GM20000 (cell line): ENCODE measurements at regions not wholly inside any gene's neighbourhood (a gene's known extent, or its start where the extent isn't known, plus 50 kb on each side); places are given as distances from the start of the nearest gene placed in this dataset.

Experiments
- DNase-seq: peaks from one replicate; pipeline ENCODE4 v3.0.0; 2012; ENCODE audit warnings: low spot score
- CTCF ChIP-seq: IDR thresholded peaks from 2 replicates; pipeline ENCODE4 v1.5.1; 2012; ENCODE audit warnings: mild to moderate bottlenecking, control low read depth; ENCODE audit errors: extremely low read depth, missing control alignments

DNA sequence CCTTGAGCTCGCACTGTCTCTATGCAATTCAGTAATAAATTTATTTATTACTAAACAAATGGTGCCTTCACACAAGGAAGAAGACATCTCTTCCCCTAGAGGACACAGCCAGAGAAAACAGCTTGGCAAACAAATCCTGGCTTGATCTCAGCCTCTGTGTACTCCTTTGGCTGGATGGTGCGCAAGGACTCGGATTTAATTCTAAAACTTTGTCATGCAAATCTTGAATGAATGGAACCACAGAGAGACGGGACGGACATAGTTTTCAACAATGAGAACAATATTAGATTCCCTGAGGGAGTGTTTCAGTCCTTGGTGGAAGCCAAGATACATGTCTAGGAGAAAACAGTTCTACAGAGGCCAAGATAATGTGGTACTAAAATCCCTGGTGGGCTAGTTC lies 349.5 kb downstream of the NPIPA8 start:
- no peak for TF ChIP-seq CTCF

GRCh38 chr16:17984810-17985209 lies 351.7 kb downstream of the NPIPA8 start:
- TF ChIP-seq CTCF: no peak
- DNase-seq: no peak

More for the DNA sequence above, 349.5 kb downstream of the NPIPA8 start:
- no peak for DNase-seq

GRCh38 chr16:17983847-17984639 lies 352.5 kb downstream of the NPIPA8 start:
- TF ChIP-seq CTCF: no peak
- no peak for DNase-seq

DNA sequence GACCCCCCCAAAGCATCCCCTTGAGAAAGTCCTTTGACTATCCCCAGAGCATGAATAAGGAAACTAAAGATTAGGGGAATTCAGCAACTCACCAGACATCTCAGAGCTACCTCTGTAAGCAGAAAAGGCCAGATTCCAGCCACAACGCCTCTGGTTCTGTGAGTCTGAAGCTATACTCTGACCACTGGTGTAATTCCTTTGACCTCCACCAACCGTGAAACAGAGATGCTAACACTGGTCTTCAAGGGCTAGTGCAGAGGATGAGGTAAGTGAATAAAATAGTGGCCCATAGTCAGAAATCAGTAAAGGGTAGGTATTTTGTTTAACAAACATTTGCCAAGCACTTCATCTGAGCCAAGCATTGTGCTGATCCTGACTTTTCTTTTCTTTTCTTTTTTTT lies 353.4 kb downstream of the NPIPA8 start:
- DNase-seq: no peak
- no peak for TF ChIP-seq CTCF

- no peak for DNase-seq
- no peak for TF ChIP-seq CTCF
Measured at GRCh38 chr16:17977260-17977659, 359.3 kb downstream of the NPIPA8 start.

DNA sequence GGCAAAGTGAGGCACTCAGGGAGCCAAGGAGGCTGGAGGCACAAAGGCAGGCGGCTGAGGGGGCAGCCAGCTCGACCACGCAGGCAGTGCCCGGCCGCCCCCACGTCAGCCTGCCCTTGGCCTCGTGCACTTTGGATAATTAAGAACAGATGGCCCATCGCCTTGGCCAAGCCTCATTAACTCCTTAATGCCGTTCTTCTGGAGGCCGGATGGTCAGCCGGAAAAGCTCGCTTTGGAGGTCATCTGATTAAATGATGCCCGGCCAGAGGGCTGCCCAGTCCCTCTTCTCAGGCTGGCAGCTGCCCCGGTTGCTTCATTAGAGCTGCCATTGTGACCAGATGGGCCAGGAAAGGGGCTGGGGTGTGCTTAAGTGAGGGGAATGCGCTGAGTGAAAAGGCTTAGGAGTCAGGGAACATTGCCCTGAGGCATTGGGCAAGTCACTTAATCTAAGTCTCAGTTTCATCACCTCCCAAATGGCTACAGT lies 364.0 kb downstream of the NPIPA8 start:
- DNase-seq: no peak
- no peak for TF ChIP-seq CTCF

DNA sequence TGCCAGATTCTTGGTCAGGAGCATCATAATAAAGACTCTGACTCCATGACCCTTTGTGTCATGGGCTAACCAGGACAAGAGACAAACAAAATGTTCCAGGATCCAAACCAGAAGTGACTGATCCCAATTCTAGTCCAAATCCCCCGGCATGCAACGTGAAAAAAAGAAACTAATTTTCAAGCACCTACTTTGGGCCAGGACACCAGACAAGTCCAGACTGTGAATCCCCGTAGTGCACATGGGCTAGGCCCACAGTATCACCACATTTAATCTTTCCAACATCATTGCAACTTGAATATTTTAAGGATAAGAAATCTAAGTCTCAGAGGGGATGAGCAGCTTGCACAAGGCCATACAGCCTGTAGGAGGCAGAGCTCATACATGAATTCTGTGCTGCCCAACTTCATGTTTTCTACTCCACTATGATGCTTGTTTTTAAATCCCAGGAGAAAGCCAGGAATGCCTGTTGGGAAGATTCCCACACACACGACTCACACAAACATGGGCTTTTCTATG lies 365.7 kb downstream of the NPIPA8 start:
- DNase-seq: no peak
- no peak for TF ChIP-seq CTCF
